ENCODE measurements at regions not wholly inside any gene's neighbourhood (a gene's known extent, or its start where the extent isn't known, plus 50 kb on each side); places are given as distances from the start of the nearest gene placed in this dataset.

GRCh38 chr14:29144621-29145020 is 378.0 kb downstream of the FOXG1 start:
- TF ChIP-seq CTCF (IDR thresholded peaks at IDR 0.05; ENCODE audit: extremely low read depth, insufficient read depth, missing control alignments), result no peak
- DNase-seq (ENCODE audit: low spot score), result no peak
- in situ Hi-C loops (cut with MboI; ENCODE audit: low pct_unique_long_range_greater_than_20kb, low sequenced_read_pairs, unreplicated experiment), result no loop called here

DNA sequence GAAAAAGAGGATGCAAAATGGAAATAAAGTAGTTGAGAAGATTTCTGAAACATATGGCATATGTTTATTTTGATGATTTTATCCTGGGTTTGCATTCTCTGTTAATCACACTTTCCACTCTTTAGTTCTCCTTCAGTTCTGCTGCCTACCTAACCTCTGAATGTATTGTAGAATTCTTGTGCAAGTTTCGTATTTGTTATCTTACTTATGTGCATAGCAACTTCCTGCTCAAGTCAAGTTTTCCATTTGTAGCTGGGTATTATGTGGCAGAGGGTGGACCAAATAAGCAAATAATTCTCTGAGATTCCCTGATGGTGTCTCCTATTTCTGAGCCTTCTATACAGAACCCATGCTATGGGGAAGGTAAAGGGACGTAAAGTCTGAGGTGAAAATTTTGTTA is 381.6 kb downstream of the FOXG1 start:
- TF ChIP-seq CTCF (IDR thresholded peaks at IDR 0.05; ENCODE audit: extremely low read depth, insufficient read depth, missing control alignments), result no peak
- no peak for DNase-seq (ENCODE audit: low spot score)
- in situ Hi-C loops (cut with MboI; ENCODE audit: low pct_unique_long_range_greater_than_20kb, low sequenced_read_pairs, unreplicated experiment), result no loop called here

DNA sequence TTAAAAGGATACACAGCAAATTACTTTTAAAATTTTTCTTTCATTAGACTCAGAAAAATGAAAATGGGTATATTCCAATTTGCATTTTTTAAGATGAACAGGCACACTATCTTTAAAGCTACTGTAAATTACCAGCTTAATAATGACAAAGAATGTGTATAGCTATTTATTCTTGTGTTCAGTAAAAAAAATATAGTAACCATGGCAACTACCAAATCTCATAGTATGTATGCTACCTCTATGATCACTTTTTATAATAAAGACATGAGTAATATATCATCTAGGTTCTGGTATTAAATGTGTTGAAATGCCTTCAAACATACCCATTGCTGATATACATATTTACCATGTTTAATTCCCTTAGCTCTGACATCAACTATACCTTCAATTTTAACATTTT is 383.2 kb downstream of the FOXG1 start:
- in situ Hi-C loops (cut with MboI; ENCODE audit: low pct_unique_long_range_greater_than_20kb, low sequenced_read_pairs, unreplicated experiment), result no loop called here
- TF ChIP-seq CTCF (IDR thresholded peaks at IDR 0.05; ENCODE audit: extremely low read depth, insufficient read depth, missing control alignments), result no peak
- no peak for DNase-seq (ENCODE audit: low spot score)

GRCh38 chr14:29150659-29151058 is 384.1 kb downstream of the FOXG1 start:
- TF ChIP-seq CTCF (IDR thresholded peaks at IDR 0.05; ENCODE audit: extremely low read depth, insufficient read depth, missing control alignments), result no peak
- in situ Hi-C loops (cut with MboI; ENCODE audit: low pct_unique_long_range_greater_than_20kb, low sequenced_read_pairs, unreplicated experiment), result no loop called here
- DNase-seq (ENCODE audit: low spot score), result no peak

DNA sequence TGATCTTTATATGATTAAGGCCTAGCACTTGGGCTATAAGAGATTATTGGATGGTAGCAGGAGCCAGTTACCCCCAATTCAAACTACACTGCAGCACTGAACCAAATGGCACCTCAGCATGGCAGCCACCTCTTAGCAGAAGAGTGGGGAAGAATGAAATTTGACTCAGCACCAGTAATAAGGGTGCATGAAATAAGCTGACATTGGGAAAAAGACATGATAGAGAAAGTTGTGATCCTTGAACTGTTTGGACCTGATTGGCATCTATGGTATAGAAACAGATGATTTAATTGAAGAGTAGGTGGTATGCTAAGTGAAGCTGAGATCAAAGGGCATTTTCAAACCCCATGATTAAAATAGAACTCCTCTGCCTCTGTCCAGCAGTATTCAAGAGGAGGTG is 389.5 kb downstream of the FOXG1 start:
- no peak for TF ChIP-seq CTCF (IDR thresholded peaks at IDR 0.05; ENCODE audit: extremely low read depth, insufficient read depth, missing control alignments)
- DNase-seq (ENCODE audit: low spot score), result no peak
- in situ Hi-C loops (cut with MboI; ENCODE audit: low pct_unique_long_range_greater_than_20kb, low sequenced_read_pairs, unreplicated experiment), result no loop called here

DNA sequence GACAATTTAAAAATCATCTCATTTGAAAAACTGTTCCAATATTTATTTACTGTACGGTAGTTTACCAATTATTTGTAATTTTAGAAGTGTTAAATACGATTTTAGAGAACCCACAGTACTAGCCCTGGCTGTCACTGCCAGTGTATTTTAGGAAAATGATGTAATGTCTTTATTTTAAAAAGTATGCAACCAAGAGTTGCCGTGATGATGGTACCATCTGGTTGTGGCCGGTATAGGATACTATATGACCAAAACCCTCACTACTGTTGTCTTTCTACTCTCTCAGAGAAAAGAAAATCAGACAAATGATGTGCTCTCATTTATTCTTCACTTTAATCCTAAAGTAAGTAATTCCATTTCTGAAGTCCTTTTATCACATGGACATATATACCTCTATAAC is 395.0 kb downstream of the FOXG1 start:
- no peak for DNase-seq (ENCODE audit: low spot score)
- no peak for TF ChIP-seq CTCF (IDR thresholded peaks at IDR 0.05; ENCODE audit: extremely low read depth, insufficient read depth, missing control alignments)
- in situ Hi-C loops (cut with MboI; ENCODE audit: low pct_unique_long_range_greater_than_20kb, low sequenced_read_pairs, unreplicated experiment), result no loop called here

GRCh38 chr14:29163109-29163508 is 396.5 kb downstream of the FOXG1 start:
- in situ Hi-C loops (cut with MboI; ENCODE audit: low pct_unique_long_range_greater_than_20kb, low sequenced_read_pairs, unreplicated experiment), result no loop called here
- no peak for DNase-seq (ENCODE audit: low spot score)
- TF ChIP-seq CTCF (IDR thresholded peaks at IDR 0.05; ENCODE audit: extremely low read depth, insufficient read depth, missing control alignments), result no peak

All from GM13977 (cell line).